ENCODE measurements at regions not wholly inside any gene's neighbourhood (a gene's known extent, or its start where the extent isn't known, plus 50 kb on each side); places are given as distances from the start of the nearest gene placed in this dataset.

- TF ChIP-seq SP1 (IDR thresholded peaks at IDR 0.05; ENCODE audit: low read depth, low read length) (no peak), LARP7 (IDR thresholded peaks at IDR 0.05) (no peak), SMARCA5 (IDR thresholded peaks at IDR 0.05) (no peak), BACH1 (IDR thresholded peaks at IDR 0.05; ENCODE audit: borderline replicate concordance) (no peak), POU2F2 (IDR thresholded peaks at IDR 0.05; ENCODE audit: borderline replicate concordance, low read depth, low read length) (0 out of 3 replicates have a peak, but pooled peaks have one; percentile 32), KAT2A (conservative IDR thresholded peaks at IDR 0.05; ENCODE audit: control insufficient read depth, low read depth, low read length) (no peak), ATF7 (IDR thresholded peaks at IDR 0.05; ENCODE audit: low read depth) (no peak), CBFB (IDR thresholded peaks at IDR 0.05; ENCODE audit: low read depth) (peak; percentile 86), HDGF (IDR thresholded peaks at IDR 0.05) (no peak), ZZZ3 (IDR thresholded peaks at IDR 0.05; ENCODE audit: control insufficient read depth, insufficient read length, low read depth) (no peak), HCFC1 (IDR thresholded peaks at IDR 0.05; ENCODE audit: low read length) (no peak), GABPA (IDR thresholded peaks at IDR 0.05; ENCODE audit: low read depth) (peak; percentile 48; the same call in 1 of the 2 replicates), CEBPB (IDR thresholded peaks at IDR 0.05; ENCODE audit: borderline replicate concordance in 1 of 2, low read depth in 2 of 2, low read length in 2 of 2) (0 out of 4 replicates have a peak, but pooled peaks of 1 of the 2 experiments have one; percentile 75), MTA3 (IDR thresholded peaks at IDR 0.05; ENCODE audit: borderline replicate concordance, low read length) (peak; percentile 79), SIX5 (IDR thresholded peaks at IDR 0.05; ENCODE audit: low read depth, low read length, severe bottlenecking) (peak; percentile 13), ZBTB40 (IDR thresholded peaks at IDR 0.05; ENCODE audit: borderline replicate concordance) (no peak)
- TF ChIP-seq, protein P1, sequence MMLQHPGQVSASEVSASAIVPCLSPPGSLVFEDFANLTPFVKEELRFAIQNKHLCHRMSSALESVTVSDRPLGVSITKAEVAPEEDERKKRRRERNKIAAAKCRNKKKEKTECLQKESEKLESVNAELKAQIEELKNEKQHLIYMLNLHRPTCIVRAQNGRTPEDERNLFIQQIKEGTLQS (IDR thresholded peaks at IDR 0.05; ENCODE audit: borderline replicate concordance, extremely low read depth, low read depth, low read length): no peak
- TF ChIP-seq, protein P2, sequence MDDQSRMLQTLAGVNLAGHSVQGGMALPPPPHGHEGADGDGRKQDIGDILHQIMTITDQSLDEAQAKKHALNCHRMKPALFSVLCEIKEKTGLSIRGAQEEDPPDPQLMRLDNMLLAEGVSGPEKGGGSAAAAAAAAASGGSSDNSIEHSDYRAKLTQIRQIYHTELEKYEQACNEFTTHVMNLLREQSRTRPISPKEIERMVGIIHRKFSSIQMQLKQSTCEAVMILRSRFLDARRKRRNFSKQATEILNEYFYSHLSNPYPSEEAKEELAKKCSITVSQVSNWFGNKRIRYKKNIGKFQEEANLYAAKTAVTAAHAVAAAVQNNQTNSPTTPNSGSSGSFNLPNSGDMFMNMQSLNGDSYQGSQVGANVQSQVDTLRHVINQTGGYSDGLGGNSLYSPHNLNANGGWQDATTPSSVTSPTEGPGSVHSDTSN (IDR thresholded peaks at IDR 0.05; ENCODE audit: insufficient replicate concordance, low read depth, low read length): peak; percentile 28
- TF ChIP-seq, protein P3, sequence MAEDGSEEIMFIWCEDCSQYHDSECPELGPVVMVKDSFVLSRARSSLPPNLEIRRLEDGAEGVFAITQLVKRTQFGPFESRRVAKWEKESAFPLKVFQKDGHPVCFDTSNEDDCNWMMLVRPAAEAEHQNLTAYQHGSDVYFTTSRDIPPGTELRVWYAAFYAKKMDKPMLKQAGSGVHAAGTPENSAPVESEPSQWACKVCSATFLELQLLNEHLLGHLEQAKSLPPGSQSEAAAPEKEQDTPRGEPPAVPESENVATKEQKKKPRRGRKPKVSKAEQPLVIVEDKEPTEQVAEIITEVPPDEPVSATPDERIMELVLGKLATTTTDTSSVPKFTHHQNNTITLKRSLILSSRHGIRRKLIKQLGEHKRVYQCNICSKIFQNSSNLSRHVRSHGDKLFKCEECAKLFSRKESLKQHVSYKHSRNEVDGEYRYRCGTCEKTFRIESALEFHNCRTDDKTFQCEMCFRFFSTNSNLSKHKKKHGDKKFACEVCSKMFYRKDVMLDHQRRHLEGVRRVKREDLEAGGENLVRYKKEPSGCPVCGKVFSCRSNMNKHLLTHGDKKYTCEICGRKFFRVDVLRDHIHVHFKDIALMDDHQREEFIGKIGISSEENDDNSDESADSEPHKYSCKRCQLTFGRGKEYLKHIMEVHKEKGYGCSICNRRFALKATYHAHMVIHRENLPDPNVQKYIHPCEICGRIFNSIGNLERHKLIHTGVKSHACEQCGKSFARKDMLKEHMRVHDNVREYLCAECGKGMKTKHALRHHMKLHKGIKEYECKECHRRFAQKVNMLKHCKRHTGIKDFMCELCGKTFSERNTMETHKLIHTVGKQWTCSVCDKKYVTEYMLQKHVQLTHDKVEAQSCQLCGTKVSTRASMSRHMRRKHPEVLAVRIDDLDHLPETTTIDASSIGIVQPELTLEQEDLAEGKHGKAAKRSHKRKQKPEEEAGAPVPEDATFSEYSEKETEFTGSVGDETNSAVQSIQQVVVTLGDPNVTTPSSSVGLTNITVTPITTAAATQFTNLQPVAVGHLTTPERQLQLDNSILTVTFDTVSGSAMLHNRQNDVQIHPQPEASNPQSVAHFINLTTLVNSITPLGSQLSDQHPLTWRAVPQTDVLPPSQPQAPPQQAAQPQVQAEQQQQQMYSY (CRISPR knock-in tag; IDR thresholded peaks at IDR 0.05): no peak
- TF ChIP-seq, protein P4, sequence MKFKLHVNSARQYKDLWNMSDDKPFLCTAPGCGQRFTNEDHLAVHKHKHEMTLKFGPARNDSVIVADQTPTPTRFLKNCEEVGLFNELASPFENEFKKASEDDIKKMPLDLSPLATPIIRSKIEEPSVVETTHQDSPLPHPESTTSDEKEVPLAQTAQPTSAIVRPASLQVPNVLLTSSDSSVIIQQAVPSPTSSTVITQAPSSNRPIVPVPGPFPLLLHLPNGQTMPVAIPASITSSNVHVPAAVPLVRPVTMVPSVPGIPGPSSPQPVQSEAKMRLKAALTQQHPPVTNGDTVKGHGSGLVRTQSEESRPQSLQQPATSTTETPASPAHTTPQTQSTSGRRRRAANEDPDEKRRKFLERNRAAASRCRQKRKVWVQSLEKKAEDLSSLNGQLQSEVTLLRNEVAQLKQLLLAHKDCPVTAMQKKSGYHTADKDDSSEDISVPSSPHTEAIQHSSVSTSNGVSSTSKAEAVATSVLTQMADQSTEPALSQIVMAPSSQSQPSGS (IDR thresholded peaks at IDR 0.05; ENCODE audit: low read length): peak; percentile 77
These were observed 148.0 kb upstream of the STX18 start (continued) for GRCh38 chr4:4689694-4690440.

Data from GM12878 (cell line).